ENCODE measurements at regions not wholly inside any gene's neighbourhood (a gene's known extent, or its start where the extent isn't known, plus 50 kb on each side); places are given as distances from the start of the nearest gene placed in this dataset.
"Not testable (repeated sequence)": the region's sequence is repeated elsewhere in the genome, so short reads cannot be mapped to it uniquely, and the experiment has no call there.

DNA sequence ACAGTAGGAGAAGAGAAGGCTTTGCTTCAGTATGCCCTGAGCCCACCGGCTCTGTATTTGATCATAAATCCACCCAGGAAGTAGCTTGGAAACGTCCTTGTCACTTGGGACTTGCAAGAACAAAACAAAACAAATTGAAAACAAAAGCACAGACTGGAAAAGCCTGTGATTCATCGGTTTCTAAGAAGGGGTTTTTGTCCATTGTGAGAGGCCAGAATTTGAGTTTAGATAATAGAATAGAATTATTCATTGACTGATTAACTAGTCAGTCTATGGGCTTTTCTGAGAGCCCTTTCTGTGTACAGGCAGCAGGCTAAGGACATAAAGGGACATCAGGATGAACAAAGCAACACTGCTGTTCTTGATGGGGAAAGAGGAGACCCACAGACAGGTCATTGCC is 424.8 kb downstream of the IRX1 start:
- TF ChIP-seq, protein P1, sequence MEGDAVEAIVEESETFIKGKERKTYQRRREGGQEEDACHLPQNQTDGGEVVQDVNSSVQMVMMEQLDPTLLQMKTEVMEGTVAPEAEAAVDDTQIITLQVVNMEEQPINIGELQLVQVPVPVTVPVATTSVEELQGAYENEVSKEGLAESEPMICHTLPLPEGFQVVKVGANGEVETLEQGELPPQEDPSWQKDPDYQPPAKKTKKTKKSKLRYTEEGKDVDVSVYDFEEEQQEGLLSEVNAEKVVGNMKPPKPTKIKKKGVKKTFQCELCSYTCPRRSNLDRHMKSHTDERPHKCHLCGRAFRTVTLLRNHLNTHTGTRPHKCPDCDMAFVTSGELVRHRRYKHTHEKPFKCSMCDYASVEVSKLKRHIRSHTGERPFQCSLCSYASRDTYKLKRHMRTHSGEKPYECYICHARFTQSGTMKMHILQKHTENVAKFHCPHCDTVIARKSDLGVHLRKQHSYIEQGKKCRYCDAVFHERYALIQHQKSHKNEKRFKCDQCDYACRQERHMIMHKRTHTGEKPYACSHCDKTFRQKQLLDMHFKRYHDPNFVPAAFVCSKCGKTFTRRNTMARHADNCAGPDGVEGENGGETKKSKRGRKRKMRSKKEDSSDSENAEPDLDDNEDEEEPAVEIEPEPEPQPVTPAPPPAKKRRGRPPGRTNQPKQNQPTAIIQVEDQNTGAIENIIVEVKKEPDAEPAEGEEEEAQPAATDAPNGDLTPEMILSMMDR (conservative IDR thresholded peaks at IDR 0.05; ENCODE audit: low read length) = no peak
- DNase-seq (ENCODE audit: low read depth) = no peak
- no peak overlapping the region for H3K4me3 ChIP-seq (ENCODE audit: low read length)

DNA sequence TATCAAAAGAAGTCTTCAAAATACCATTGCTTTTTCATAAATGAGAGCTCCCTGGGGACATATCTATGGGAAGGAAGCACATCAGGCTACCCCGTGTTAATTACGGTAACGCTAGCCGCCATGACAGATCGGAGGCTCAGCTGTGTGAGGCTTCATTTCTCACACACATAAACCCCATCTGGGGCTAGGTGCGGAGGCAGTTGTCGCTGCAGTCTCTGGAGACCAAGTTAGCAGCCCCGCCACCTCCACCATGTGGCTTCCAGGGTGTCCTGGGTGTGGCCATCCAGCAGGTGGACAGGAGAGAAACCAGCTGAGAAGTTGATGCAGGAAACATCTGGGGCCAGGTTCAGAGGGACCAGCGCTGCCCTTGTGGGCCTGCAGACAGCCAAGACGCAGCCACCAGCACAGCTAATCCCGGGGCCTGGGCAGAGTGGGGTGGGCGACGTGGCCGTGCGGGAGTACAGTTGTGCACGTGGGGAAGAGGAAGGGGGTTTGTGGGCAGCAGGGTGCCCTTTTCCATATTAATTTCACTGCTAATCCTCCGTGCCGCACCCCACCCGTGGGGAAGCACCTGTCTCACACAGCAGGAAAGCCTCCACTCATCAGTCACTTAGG is 426.5 kb downstream of the IRX1 start:
- no peak overlapping the region for H3K4me3 ChIP-seq (ENCODE audit: low read length)
- no peak for DNase-seq (ENCODE audit: low read depth)
- TF ChIP-seq, protein P1 (conservative IDR thresholded peaks at IDR 0.05; ENCODE audit: low read length) = no peak

DNA sequence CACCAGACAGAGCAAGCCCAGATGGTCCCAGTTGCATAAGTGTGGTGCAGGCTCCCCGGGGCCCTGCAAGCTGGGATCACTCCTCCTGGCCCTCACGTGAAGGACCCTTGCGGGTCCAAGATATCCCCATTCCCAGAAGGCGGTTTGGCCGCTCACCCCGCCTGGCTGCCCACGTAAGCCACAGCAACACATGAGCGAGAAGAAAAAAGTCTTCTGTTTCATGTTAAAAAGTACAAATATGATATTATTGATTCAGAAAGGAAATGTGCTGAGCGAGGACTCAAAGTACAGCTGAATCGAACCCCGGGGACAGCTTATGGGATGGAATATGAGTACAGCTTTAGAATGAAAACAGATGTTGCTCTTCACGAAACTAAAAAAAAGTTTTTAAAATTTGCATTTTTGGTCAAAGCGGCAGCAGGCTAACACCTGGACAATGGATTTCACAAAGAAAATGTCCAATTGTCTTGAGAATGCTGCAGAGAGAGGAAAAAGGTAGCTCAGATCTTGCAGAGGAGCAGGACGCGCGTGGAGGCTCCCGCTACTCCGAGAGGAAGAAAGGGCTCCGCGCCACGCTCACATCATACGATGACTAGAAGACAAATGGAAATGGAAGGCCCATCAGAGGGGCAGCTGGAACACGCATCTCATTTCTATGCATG is 427.6 kb downstream of the IRX1 start:
- TF ChIP-seq, protein P1 (conservative IDR thresholded peaks at IDR 0.05; ENCODE audit: low read length) = no peak
- H3K4me3 ChIP-seq (ENCODE audit: low read length) = no peak overlapping the region
- no peak for DNase-seq (ENCODE audit: low read depth)

DNA sequence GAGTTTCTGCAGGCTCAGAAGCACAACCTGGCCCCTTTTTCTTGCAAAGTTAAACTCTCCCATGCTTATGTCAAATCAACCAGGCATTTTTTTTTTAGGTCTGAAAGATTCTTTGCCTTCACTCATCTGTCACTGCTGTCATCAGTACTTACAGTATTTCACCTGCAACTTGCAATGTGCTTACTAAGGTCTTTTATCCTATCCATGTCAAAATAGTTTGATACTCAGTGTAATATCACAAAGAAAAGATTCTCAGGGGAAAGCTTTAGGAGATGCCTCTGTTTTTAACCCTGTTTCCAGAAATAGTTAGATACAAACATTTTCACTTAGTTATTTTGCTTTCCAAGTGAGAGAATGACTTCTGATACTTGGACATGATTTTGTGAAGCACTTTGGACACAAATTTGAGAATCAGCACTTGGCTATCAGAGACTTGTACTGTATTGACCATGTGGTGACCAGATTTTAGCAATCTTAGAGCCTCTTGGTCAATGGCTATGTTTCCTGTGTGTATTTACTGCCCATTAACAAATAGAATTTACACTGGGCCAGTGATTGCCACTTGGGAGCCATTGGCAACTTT is 428.2 kb downstream of the IRX1 start:
- TF ChIP-seq, protein P1 (conservative IDR thresholded peaks at IDR 0.05; ENCODE audit: low read length) = no peak

DNA sequence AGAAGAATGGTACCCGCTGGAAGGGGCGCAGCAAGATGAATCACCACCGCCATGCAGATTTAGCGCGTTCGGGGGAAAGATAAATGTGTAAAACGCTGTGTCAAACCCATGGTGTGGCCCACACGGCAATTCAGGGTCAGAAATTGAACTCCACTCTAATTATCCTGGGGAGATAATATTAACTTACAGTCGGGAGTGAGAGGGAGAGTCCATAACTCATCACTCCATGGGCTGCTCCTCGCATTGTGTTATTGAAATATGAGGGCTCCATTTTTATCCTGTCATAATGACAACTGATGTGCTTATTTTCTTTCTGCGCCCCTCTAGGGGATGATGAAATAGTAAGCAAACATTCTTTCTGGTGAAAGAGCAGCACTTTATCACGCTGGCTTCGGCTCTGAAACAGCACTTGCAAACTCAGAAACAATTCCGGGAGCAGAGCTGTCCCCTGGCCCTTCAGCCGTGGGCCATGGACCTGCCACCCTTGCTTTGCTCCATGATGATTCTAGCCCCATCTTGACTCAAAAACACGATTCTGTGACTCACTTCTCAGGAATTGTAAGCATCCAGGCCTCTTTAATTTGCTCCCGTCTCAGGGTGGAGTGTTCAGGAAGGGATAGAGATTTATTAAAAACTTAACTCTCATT is 431.6 kb downstream of the IRX1 start:
- TF ChIP-seq, protein P1 (conservative IDR thresholded peaks at IDR 0.05; ENCODE audit: low read length) = no peak
- no peak overlapping the region for H3K4me3 ChIP-seq (ENCODE audit: low read length)
- peak; percentile 24 for DNase-seq (ENCODE audit: low read depth)

More for the DNA sequence above, 428.2 kb downstream of the IRX1 start:
- no peak overlapping the region for H3K4me3 ChIP-seq (ENCODE audit: low read length)
- no peak for DNase-seq (ENCODE audit: low read depth)

DNA sequence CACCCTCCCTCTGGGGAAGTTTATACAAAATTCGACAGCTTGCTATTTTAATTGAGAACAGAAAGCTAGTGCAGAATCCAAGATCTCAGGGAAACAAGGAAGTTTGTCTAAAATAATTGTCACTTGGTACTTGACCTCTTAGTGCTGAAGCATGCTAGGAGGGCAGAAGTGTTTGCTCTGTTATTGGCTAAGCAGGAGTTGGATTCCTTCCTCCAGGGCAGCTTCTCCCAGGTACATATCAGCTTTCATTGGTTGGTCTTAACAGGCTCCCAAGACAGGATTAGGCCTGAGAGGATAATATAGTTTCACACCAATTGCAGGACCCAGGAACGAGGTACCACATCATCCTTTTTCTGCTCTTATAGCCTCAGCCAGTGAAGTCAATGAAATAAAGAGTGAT is 432.8 kb downstream of the IRX1 start:
- H3K4me3 ChIP-seq (ENCODE audit: low read length) = no peak overlapping the region
- TF ChIP-seq, protein P1 (conservative IDR thresholded peaks at IDR 0.05; ENCODE audit: low read length) = no peak
- DNase-seq (ENCODE audit: low read depth) = no peak

DNA sequence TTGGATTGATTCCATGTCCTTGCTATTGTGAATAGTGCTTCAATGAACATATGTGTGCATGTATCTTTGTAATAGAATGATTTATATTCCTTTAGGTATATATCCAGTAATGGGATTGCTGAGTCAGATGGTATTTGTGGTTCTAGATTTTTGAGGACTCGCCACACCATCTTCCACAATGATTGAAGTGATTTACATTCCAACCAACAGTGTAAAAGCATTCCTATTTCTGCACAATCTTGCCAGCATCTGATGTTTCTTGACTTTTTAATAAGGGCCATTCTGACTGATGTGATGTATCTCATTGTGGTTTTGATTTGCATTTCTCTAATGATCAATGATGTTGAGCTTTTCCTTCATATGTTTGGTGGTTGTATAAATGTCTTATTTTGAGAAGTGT is 437.9 kb downstream of the IRX1 start:
- H3K4me3 ChIP-seq (ENCODE audit: low read length); DNase-seq (ENCODE audit: low read depth): not testable (repeated sequence)

All from AG10803 (cell line).